ENCODE measurements at regions not wholly inside any gene's neighbourhood (a gene's known extent, or its start where the extent isn't known, plus 50 kb on each side); places are given as distances from the start of the nearest gene placed in this dataset.

- TF ChIP-seq, protein P1, sequence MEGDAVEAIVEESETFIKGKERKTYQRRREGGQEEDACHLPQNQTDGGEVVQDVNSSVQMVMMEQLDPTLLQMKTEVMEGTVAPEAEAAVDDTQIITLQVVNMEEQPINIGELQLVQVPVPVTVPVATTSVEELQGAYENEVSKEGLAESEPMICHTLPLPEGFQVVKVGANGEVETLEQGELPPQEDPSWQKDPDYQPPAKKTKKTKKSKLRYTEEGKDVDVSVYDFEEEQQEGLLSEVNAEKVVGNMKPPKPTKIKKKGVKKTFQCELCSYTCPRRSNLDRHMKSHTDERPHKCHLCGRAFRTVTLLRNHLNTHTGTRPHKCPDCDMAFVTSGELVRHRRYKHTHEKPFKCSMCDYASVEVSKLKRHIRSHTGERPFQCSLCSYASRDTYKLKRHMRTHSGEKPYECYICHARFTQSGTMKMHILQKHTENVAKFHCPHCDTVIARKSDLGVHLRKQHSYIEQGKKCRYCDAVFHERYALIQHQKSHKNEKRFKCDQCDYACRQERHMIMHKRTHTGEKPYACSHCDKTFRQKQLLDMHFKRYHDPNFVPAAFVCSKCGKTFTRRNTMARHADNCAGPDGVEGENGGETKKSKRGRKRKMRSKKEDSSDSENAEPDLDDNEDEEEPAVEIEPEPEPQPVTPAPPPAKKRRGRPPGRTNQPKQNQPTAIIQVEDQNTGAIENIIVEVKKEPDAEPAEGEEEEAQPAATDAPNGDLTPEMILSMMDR (conservative IDR thresholded peaks at IDR 0.05; ENCODE audit: low read depth, low read length) = no peak
- no peak overlapping the region for H3K4me3 ChIP-seq (ENCODE audit: low read length)
- DNase-seq (ENCODE audit: low read depth) = peak; percentile 69
Observed at GRCh38 chr5:89213573-89213972, 330.6 kb upstream of the MEF2C start.

DNA sequence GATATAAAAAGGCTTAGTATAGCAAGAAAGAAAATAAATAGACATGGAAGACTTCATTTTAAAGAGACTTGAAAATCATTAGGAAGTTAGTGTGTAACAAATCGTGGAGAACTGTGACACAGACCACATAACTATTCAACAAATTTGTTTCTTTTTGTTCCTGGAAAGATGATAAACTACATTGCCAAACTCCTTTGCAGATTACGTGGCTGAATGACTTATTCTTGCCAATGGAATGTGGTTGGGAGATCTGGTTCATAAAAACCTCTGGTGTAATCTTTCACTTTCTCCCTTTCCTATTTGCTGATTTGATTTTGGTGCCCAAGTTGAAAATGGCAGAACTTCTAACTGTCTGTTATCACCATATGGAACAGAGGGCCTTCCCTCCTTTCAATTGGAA, 328.9 kb upstream of the MEF2C start:
- DNase-seq (ENCODE audit: low read depth) = peak; percentile 22
- no peak overlapping the region for H3K4me3 ChIP-seq (ENCODE audit: low read length)
- TF ChIP-seq, protein P1 (conservative IDR thresholded peaks at IDR 0.05; ENCODE audit: low read depth, low read length) = no peak

DNA sequence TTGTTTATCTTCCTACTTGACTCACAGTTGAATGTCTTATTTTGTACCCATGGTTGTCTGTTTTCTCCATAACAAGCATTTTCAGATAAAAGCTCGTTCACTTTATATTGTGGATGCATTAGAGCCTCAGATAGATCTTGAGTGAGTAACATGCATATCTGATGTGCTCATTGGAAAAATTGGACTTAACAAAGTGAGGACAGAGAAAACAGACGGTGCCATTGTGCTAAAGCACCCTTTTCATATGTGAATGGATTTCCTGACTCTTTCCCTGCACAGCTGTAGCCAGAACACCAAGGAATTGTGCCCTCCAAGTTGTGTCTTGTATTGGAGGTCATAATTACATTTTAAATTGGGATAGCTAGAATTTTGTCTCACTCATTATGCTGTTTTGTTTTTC, 325.8 kb upstream of the MEF2C start:
- TF ChIP-seq, protein P1 (conservative IDR thresholded peaks at IDR 0.05; ENCODE audit: low read depth, low read length) = no peak
- DNase-seq (ENCODE audit: low read depth) = no peak
- H3K4me3 ChIP-seq (ENCODE audit: low read length) = no peak overlapping the region

- TF ChIP-seq, protein P1 (conservative IDR thresholded peaks at IDR 0.05; ENCODE audit: low read depth, low read length) = no peak
- DNase-seq (ENCODE audit: low read depth) = no peak
- H3K4me3 ChIP-seq (ENCODE audit: low read length) = no peak overlapping the region
Observed at GRCh38 chr5:89208392-89208791, 325.4 kb upstream of the MEF2C start.

DNA sequence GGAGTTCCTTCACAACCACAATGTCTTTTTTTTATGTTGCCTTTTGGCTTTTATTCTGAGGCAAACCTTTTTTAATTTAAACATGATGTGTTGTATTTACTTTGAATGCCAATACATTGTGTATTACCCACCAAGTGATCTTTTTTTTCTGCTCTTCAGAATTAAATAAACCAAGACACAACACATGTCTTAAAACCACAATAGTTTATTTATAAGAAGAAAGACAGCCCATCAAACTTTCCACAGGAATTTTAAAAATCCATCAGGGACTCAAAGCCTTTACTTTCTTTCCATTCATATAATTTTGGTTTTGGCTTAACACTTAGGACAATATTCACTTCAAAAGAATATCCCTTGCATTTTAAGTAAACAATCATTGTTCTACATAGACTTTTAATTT, 321.8 kb upstream of the MEF2C start:
- TF ChIP-seq, protein P1 (conservative IDR thresholded peaks at IDR 0.05; ENCODE audit: low read depth, low read length) = no peak

GRCh38 chr5:89203611-89204010, 320.6 kb upstream of the MEF2C start:
- DNase-seq (ENCODE audit: low read depth) = no peak
- H3K4me3 ChIP-seq (ENCODE audit: low read length) = no peak overlapping the region
- TF ChIP-seq, protein P1 (conservative IDR thresholded peaks at IDR 0.05; ENCODE audit: low read depth, low read length) = no peak

More for the DNA sequence above, 321.8 kb upstream of the MEF2C start:
- DNase-seq (ENCODE audit: low read depth) = no peak
- H3K4me3 ChIP-seq (ENCODE audit: low read length) = no peak overlapping the region

DNA sequence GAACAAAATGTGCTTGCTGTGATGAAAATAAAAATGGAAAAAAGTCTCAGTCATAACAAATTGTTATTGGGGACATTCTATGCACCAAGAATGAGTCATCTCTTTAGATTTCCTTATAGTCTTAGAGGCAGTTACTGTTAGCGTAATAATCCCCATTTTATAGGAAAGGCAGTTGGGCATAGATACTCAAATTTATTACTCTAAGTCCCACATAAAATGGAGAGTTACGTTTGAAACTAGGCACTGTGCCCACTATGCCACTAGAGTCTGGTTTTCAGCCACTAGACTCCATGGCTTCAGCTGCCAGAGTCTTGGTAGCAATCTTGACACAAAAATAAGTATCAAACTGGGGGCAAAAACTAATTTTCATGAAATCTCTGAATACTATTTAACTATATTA, 317.9 kb upstream of the MEF2C start:
- no peak for DNase-seq (ENCODE audit: low read depth)
- no peak overlapping the region for H3K4me3 ChIP-seq (ENCODE audit: low read length)
- TF ChIP-seq, protein P1 (conservative IDR thresholded peaks at IDR 0.05; ENCODE audit: low read depth, low read length) = no peak

Data from retinal pigment epithelial cell (primary cell).